Stimulated activated CD8-positive, alpha-beta memory T cell treated with anti-CD3 and anti-CD28 coated beads, Interleukin-7, amount 100 ng/mL, for 24 hours (primary cell): ENCODE measurements at regions not wholly inside any gene's neighbourhood (a gene's known extent, or its start where the extent isn't known, plus 50 kb on each side); places are given as distances from the start of the nearest gene placed in this dataset.
"Not testable (repeated sequence)": the region's sequence is repeated elsewhere in the genome, so short reads cannot be mapped to it uniquely, and the experiment has no call there.

Experiments
- DNase-seq: peaks from one replicate; pipeline ENCODE4 v3.0.0-alpha.2; 2020; ENCODE audit warnings: low read depth

DNA sequence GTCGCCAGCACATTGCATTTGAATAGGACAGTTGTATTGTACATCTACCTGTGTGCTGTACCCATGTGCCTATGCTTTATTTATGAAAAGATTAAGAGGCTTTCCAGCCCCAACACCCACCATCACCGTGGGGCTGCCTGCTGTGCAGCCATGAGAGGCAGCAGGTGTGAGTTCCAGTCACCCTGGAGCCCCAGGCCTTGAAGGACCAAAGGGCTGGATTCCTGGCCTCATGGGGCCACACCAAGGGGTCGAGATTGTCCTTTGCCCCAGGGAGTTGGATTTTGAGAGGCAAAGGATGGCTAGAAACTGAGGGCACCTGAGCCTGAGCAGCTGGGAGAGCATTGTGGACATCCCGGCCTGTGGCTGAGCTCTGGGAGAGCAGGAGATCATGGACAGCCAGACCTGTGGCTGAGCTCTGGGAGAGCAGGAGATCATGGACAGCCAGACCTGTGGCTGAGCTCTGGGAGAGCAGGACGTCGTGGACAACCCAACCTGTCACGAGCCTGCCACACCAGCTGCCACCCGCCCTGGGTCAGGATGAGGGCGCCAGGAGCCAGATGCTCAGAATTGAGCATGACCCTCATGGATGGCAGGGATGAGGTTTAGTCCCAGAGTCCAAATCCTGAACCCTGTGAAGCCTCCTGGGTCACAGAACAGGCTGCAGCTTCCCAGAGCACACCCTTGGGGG is 182.5 kb upstream of the RAB6C start:
- no peak for DNase-seq

DNA sequence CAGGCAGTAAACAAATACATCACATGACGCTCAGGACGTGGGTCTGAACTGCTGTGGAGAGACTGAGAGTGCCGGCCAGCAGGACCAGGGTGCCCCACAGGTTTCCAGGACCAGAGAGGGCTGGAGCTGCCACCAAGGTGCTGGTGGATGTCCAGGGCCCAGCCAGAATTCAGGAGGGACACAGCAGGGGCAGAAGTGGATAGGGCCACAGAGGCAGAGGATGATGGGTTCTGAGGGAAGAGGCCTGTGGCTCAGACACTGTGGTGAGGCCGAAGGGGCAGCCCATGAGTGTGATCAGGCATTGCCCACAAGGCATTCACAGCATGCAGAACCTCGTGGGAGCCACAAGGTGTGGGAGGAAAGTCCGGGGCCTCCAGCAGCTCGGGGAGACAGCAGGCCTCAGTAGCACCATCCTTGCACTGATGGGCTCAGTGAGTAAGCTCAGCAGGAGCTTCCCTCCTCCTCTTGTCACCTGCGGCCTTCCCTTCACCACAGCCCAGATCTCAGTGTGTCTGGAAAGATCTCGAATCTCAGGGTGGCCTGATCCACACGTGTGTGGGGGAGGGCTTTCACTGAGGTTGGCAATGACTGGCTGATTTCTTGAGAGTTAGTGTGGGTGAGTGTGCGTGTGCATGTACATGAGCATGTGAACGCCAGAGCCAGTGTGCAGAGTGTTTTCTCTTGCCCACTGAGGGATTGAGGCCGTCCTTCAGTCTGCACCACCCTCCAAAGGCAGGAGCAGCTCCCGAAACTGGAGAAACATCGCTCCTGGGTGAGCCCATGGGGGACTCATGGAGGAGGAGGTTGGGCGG is 181.8 kb upstream of the RAB6C start:
- DNase-seq = no peak

DNA sequence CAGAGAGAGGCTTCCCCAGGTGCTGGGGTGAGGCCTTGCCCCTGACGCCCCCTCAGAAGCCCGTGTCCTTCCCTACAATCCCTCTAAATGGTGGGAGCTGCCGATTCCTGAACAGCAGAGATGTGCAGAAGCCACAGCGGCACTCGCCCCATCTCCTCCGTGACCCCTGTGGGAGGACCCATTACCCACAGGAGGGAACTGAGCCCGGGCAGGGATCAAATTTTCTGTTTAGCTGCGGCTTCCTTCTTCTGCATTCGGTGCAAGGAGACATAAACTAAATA is 181.2 kb upstream of the RAB6C start:
- no peak for DNase-seq

DNA sequence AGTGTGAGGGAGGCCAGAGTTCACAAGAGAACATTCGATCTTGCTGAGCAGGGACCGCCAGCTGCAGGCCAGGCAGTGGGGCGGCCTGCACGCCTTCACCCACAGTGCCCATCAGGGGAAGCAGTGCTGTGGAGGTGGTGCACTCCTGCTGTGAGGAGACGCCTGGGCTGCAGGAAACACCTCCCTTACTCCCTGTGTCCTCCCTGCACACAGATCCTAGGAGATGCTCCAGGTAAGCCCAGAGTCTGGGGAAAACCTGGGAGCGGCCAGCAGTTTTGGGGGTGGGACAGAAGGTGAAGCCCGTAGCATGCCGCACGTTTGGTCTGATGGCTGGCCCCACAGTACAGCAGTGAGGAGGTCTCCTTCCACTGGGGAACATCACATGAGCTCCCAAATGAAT is 180.8 kb upstream of the RAB6C start:
- no peak for DNase-seq

DNA sequence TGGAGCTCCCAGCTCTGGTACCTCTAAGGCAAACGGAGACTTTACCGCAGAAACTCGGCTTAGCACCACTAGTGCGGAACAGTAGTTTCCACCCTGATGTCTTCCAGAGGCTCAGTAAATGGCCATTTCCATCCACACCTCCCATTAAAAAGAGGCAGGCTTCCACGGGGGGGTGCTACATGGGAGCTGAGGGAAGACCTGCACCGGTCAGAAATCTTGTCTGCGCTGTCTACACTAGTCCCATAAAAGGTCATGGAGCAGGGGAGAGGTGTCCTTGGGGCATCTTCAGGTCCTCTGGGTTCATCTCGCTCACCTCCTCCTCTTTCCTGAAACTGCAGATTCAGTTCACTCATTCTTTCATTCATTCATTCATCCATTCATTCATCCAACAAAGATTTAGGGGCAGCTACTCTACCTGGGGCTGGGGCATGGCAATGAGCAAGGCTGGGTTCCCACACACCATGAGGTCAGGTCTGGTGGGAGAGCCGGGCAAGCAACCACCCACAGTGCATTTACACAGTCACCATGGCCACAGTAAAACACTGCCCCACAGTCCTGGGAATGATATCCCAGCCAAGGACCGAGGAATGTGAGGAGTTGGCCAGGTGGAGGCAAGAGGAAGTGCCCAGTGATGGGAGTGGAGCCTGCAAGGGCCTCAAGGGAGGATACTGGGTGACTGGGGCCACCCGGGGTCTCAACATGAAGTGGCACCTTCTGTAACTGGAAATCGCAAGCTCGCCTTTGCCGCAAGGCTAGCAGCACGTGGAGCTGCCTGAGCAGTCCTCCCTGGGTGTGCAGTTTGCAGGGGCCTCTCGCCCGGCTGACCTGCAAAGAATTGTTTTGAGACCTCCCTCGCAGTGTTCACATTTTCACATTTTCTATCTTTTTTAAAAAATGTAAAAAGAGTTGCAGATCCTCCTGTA is 180.2 kb upstream of the RAB6C start:
- DNase-seq = no peak

DNA sequence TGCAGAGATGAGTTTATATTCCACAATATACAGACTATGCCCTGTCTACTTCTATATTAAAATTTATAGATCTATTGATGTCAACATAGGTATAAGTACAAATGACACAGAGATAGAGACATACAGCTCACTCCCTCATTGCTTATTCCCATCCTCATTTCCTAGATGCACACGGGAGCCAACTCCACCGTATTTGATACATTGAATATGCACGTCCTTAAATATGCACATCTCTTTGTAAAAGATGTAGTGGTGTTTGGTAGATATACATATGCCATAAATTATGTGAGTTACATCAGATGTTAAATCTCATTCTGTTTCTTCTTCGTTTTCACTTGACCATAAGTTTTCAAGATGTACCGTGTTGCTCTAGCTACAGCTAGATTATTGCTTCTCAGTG is 179.2 kb upstream of the RAB6C start:
- DNase-seq = no peak

DNA sequence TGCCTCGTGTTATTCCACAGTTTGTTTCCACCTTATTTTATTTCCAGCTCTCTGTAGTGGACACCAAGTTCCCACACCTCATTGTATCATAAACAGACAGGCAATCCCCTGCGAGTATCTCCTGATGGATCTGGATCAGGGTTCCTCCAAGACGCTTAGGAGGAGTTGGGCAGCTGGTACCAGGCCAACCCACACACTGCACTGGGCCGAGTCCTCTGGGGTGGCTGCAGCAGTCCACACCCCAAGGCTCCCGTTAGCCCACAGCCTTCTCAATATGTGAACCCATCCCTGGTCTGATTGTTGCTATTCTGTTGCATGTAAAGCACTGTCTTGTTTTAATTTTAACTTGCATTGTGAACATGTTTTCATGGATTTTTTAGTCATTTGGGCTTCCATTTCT is 178.8 kb upstream of the RAB6C start:
- no peak for DNase-seq

DNA sequence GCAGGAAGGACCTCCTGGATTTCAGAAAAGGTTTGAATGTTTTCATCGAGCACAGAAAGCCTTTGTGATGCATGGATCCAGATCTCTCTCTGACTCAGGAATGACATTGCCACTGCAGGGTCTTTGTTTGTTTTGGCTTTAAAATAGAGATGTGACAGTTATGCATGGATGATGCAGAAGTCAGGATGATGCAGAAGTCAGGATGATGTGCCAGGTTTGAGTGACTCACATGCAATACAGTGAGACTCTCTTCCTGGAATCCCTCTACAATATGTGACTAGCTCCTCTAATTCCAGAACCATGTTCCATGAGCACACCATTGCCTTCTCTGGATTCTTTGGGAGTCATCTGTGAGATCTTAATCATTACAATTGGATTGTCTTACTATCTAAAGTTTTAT is 177.9 kb upstream of the RAB6C start:
- DNase-seq = no peak

DNA sequence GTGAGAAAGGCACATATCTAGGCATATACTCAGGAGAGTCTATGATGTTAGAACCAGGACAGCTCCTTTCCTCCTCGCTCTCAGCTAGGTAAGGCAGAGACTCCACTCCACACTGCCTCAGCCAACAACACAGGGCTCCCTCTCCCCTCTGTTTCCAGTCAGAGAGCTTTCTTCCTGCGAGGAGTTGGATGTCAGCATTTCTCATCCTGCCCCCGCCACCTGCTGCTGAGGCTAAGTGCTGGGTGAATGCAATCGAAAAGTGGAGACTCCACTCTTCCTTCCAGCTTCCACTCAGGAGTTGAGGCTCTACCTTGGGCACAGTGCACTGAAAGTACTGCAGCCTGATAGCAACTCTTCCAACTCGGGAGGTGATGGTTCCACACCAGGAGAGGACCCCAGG is 177.2 kb upstream of the RAB6C start:
- no peak for DNase-seq

DNA sequence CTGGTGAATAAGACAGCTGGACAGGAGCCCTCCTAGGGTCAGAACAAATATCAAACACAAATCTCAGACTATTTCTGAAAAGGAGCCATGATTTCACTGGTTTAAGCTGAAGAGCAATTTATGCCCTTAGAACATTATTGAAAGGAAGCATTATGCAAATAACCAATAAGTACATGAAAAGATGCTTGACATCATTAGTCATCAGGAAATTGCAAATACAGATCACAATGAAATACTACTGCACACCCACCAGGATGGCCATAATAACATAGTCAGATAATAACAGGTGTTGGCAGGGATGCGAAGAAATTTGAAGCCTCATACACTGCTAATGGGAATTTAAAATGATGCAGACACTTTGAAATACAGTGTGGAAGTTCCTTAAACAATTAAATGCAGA is 176.4 kb upstream of the RAB6C start:
- DNase-seq = no peak

DNA sequence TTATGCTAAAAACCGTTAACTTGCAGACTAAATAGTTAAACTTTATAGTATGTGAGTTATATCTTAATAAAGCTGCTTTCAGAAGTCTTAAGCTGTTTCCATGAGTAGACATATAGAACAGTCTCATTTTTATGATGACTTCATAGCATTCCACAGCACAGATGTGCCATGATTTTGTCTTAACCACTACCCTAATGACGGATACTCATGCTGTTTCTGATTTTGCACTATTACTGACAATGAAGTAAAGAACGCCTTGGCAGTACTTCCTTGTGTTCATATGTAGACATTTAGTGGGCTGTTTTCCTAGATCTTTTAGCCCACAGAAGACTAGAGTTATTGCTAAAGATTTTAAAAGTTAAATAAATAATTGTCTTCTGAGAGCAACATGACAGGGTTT is 175.6 kb upstream of the RAB6C start:
- no peak for DNase-seq

DNA sequence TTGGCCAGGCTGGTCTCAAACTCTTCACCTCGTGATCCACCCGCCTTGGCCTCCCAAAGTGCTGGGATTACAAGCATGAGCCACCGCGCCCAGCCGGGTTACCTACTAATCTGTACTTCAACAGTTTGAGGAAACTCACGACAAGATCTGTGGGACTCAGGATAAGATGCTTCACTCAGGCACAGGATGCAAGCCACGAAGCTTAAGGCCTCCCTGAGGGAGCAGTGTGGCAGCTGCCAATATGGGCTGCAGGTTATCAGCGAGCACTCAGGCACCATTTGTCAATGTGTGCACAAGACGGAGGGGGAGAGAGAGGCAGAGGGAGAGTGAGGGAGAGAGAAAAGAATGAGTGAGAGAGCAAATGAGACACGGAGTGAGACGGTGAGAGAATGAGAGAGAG is 173.6 kb upstream of the RAB6C start:
- DNase-seq = no peak

DNA sequence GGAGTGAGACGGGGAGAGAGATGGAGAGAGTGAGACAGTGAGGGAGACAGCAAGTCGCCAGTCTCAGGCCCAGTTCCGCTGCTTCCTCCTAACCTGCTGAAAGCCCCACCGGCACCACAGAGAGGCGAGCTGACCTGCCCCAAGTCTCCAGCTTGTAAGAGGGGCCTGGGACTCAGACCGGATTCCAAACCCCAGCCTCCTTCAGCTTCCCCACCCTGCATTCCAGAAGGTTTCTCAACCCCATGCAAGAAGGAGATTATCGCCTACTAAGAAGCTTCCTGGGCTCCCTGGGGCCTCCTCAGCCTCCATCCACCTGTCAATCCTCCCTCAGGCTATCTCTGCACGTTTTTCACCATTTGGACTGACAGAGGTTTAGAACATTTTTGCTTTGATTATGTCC is 173.1 kb upstream of the RAB6C start:
- DNase-seq = no peak

DNA sequence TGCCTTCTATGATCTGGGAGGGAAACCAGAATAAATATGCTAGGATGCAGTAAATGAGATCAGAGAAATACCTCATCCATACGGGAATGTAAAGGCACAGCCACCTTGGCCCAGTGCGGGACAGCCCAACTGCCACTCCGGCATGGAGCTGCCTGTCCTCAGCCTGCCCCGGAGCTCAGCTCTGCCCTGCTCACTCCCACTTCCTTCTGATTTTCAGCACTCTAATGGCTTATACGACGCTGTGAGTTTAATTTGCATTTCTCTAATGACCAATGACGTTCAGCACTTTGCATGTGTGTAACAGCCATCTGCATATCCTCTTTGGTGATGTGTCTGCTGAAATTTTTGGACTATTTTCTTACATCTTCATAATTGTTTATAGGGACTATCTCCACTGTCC is 172.5 kb upstream of the RAB6C start:
- no peak for DNase-seq

DNA sequence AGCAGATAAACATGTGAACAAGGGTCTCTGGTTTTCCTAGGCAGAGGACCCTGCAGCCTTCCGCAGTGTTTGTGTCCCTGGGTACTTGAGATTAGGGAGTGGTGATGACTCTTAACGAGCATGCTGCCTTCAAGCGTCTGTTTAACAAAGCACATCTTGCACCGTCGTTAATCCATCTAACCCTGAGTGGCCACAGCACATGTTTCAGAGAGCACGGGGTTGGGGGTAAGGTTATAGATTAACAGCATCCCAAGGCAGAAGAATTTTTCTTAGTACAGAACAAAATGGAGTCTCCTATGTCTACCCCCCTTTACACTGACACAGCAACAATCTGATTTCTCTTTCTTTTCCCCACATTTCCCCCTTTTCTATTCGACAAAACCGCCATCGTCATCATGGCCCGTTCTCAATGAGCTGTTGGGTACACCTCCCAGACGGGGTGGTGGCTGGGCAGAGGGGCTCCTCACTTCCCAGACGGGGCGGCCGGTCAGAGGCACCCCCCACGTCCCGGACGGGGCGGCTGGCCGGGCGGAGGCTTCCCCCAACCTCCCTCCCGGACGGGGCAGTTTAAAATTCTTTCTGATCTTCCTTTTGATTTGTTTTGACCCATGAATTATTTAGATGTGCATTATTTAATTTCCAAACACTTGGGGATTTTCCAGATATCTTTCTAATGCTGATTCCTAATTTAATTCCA is 171.7 kb upstream of the RAB6C start:
- DNase-seq = not testable (repeated sequence)

DNA sequence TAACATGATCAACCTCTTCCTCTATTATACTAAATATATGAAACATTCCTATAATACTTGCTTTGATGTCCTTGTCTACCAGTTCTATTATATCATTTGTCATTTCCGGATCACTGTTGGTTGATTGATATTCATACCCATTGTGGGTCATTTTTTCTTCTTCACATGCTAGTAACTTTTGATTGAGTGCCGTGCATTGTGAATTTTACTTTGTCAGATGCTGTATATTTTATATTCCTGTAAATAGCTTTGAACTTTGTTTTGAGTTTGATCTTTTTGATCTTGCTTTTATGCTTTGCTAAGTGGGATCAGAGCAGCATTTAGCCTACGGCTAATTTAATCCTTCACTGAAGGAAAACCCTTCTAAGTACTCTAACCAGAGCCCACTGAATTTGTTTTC is 168.9 kb upstream of the RAB6C start:
- DNase-seq = no peak

DNA sequence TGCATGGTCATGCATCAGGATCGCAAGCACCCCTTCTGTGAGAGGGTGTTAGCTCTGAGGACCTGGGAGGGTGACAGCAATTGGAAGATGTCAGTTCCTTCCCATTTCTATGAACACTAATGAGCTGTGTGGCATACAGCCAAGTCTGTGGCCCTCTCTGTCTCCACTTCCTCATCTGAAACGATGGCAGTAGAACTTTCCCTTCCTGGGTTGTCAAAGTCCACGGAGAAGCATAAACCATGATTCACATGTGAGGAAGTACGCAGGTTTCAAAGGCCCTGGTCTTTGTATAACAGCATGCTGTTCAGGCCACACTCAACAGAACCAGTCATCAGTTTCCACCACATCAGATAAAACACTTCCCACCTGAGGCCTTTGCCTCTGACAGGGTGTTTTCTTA is 167.4 kb upstream of the RAB6C start:
- no peak for DNase-seq

DNA sequence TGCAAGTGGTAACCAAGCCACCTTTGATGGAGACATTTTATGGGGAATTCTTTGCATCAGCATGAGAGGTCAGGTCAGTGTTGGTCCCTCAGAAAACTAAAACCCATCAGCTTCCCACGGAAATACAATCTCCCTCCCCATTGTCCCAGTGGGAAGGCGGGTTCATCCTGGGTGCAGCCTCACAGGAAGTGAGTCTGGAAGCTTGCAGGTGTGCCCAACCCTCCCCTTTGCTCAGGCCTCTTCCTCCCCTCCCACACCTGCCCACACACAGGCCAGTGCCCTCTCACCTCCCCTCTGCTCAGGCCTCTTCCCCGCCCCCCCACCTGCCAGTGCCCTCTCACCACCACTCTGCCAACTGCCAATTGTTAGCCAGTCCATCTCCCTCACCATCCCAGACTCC is 166.8 kb upstream of the RAB6C start:
- no peak for DNase-seq

DNA sequence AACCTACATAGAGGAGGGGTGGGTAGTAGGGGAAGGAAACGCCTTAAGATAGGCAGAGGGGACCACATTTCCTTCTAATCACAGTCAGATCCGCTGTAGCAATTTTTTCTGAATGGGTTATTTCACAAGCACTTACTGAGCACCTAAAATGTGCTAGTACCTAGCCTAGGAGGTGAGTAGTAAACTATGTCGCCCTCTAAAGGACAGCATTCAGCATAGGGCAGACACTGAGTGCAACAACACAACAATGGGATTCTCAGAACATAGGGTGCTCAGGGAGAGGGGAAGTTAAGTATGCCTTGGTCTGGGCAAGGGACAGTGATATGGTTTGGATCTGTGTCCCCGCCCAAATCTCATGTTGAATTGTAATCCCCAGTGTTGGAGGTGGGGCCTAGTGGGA is 166.1 kb upstream of the RAB6C start:
- DNase-seq = no peak

DNA sequence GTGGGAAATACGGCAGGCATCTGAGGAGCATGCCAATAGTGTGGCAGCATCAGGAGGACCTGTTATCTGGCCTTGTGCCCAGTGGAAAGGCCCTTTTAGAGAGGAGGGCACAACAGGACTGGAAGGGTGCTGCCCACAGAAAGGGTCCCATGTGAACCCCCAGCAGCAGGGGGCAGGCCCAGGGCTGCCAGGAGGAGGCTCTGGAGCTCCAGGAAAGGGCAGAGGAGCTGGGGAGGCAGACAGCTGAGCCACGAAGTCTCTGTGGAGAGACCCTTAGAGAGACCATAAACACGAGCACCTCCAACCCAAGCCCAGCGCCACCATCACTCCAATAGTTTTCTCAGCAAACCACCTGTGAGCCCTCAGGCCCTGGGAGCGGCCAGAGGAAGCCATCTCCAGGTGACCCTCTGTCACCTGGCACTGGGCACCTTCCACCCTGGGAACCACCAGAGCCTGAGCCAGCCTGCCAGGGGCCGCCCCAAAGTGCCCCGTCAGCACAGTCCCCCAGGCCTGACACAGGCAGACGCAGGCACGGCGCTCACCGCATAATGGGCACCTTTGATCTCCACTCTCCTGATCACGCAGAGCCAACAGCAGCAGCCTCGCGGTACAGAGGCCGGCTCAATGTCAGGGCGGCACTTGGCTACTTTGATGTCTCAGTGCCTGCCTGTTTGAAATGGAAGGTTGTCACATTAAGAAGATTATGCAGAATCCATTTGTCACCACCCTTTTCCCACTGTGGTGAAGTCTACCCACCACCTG is 162.5 kb upstream of the RAB6C start:
- no peak for DNase-seq

DNA sequence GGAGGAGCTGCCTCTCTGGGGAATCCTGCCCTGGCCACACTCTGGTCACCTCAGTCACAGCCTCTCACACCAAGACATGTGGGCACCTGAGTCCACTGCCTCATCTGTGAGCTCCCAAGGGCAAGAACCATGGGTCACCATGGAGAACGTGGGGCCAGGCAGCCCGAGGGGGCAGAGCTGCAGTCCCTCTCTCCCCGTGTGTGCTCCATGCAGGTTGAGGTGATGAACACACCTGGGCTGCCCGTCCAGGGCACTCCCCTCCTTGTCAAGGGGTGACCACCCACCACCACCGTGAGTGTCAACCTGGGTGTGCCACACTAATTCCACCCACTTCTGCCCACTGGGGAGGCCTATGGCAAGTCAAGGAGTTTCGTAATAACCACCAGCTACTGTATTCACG is 159.6 kb upstream of the RAB6C start:
- DNase-seq = no peak

DNA sequence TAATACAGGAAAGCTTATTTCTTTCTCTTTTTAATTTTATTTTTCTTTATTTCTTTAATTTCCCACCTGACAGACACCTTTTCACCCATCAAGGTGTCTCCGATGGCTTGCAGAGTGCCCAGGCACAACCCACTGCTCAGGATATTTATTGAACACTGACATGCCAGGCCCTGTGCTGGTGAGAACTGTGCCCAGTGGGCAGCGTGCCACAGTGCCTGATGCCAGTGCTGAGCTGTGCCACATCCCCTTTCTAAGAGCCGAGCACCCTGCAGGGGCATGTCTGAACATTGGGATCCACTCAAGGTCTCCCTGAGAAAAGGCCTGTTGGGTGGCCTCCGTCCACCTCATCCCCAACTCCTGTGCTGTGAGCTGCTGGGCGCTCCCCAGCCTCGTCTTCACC is 158.6 kb upstream of the RAB6C start:
- no peak for DNase-seq
